CMK (cell line): ENCODE measurements at regions not wholly inside any gene's neighbourhood (a gene's known extent, or its start where the extent isn't known, plus 50 kb on each side); places are given as distances from the start of the nearest gene placed in this dataset.
"Not testable (repeated sequence)": the region's sequence is repeated elsewhere in the genome, so short reads cannot be mapped to it uniquely, and the experiment has no call there.

ENCODE experiments used
- DNase-seq: peaks from one replicate; pipeline ENCODE4 v3.0.0-alpha.2; 2010; ENCODE audit warnings: low read depth

DNA sequence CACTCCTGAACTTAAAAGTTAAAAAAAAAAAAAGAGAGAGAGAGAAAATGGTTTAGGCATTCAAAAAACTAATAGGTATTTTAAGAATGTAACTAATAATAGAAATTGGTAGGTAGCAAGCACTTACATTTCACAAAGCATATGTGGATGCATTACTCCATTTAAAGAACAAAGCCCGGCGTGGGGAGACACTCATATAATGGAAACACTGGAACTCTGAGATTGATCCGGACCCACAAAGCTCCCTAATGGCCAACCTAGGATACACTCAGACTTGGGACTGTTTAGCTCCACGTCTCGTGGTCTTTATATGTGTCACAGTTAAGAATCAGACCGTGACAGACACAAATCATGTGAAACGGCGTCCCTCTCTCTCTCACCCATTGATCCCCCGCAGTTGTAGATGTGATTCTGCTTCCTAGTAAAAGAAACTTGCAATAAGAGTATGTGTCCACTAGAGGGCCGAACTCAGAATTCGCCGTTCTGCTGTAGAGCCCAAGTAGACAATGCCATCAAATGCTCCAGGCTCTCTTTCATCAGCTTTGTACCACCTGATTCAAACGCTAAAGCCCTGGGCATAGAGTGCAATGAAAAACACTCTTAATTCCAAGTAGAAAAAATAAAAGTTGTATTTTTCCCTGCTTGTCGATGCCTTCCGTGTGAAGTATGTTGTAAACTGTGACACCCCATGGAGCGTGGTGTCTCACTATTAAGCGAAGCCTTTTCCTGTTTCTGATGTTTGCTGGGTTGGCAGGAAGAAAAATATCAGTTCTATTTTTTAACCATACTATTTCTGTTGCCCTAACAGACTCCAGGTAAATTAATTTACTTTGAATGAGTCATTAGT is 429.0 kb upstream of the MTPN start:
- DNase-seq: peak; percentile 14

- no peak for DNase-seq
Observed at GRCh38 chr7:136403591-136403990, 426.4 kb upstream of the MTPN start.

DNA sequence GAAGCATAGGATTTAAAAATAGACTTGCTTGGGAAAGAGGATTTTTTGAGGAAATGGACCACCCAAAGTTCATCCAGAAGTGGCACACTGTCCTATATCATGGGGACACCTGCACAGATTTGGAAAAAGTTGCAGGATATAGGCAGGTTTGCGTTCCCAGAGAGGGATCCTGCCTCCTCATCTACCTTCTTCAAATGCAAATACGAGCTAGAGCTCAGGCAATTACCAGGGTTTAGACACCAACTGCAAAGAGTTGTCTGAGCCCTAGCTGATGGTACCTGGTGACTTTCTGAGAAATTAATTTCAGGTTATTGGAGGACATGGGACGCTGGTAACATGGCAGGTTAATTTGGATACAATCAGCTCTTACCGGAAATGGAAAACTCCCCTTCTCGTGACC is 423.7 kb upstream of the MTPN start:
- no peak for DNase-seq

GRCh38 chr7:136399385-136399784 is 422.2 kb upstream of the MTPN start:
- no peak for DNase-seq

- DNase-seq: no peak
Observed at GRCh38 chr7:136392856-136393255, 415.7 kb upstream of the MTPN start.

DNA sequence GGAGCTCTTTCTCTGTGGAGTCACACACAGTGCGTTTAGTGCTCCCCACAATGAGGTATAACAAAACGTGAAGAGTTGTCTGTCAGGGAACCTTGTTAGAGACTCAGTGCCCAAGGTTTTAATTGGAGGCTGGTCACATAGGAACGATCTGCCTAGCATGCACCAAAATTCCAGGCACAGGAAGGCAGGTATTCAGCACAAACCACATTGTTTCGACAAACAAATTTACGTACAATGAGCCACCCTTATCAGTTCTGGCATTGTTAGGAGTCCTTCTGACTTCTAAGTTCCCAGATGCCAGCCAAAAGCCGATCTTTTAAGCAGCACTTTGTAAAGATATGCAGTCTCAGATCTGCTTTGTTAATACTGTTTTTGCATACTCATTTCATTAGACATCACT is 414.2 kb upstream of the MTPN start:
- DNase-seq: no peak

DNA sequence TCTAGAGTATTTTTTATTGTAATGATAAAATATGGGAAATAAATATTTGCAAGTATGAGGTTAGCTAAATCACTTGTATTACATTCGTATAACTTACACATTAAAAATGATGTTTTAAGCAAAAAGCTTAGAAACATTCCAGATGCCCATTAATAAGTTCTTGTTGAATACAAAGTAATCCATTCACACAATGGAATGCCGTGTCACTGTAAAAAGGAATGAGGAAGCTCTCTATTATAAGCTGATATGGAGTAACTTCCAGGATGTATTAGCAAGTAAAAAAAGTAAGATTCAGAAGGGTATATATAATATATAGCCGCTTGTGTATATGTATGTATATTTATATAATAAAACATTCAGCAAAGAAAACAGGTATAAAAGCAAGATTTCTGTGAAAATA is 412.8 kb upstream of the MTPN start:
- no peak for DNase-seq

GRCh38 chr7:136386876-136387275 is 409.7 kb upstream of the MTPN start:
- no peak for DNase-seq

- DNase-seq: not testable (repeated sequence)
Observed at GRCh38 chr7:136371409-136371808, 394.2 kb upstream of the MTPN start.

DNA sequence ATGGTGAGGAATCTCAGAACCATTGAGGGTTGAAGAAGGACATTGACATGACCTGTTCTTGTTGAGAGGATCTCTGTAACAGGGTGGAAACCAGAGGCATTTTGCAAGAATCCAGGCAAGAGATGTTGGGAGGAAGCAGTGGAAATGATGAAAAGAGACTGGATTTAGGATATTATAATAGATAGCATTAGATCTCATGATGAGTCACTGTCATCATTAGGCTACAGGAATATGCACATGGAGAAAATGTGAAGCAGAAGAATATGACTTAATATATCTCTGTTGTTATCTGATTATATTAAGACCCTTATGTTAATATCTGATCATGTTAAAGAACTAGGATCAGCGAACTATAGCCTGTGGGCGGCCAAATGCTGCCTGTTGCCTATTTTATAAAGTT is 393.0 kb upstream of the MTPN start:
- no peak for DNase-seq

- no peak for DNase-seq
Observed at GRCh38 chr7:136369225-136369624, 392.1 kb upstream of the MTPN start.

DNA sequence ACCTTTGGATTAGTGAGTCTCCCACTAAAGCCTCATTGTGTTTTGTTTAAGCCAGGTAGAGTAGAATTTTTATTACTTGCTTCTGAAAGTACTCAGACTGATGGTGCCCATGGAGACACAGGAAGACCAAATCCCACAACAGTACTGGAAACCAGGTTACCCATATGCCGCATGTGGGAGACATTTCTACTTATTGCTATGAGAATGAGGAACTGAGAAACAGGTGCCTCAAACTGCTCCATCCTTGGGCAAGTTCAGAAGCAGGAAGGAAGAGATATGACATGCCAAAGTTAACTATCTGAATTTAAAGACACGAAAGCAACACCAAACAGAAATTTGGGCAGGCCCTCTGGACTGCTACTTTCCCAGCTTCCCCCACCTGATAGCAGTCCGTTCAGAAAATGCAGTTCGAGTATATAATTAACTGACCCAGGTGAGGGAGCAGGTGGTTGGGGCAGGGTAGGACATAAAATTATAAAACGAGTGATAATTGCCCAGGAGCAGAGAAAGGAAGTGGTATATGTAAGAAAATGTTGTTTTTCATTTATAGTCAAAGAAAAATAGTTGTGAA is 382.3 kb upstream of the MTPN start:
- peak; percentile 5 for DNase-seq

DNA sequence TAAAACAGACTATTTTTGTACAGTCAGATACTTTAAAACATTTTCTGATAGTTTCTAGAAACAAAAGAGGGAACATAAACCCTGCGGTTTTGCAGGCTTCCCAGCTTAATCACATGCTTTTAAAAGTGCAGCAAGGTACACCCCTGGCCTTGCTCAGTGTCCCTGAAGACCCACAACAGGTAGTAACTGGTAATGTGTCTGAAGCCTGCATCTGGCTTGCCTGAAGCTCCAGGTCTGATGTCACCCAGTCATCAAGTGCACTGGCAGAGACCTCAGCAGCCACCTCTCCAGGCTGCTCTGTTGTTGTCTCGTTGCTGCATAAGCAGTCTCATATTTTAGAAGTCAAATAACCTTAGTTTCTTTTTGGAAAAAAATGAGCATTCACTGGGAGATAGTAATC is 376.1 kb upstream of the MTPN start:
- DNase-seq: no peak

GRCh38 chr7:136348542-136349192 is 371.5 kb upstream of the MTPN start:
- no peak for DNase-seq

DNA sequence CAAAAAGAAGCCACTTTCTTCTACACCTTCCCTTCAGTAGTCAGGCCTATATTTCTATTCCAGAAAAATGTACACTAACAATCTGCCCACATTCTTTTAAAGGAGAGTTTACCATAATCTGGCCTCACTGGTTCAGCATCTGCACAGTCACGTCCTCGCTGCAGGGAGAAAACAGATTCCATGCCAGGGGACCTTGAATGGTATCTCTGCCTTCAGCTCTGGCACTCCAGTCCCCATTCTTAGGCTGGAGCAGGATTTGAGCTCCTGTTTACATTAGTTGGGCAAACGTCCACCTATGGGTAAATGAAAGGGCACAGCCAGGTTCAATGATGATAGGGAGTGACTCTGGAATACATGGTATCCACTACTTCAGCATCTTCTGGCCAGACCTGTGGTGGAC is 371.0 kb upstream of the MTPN start:
- no peak for DNase-seq

DNA sequence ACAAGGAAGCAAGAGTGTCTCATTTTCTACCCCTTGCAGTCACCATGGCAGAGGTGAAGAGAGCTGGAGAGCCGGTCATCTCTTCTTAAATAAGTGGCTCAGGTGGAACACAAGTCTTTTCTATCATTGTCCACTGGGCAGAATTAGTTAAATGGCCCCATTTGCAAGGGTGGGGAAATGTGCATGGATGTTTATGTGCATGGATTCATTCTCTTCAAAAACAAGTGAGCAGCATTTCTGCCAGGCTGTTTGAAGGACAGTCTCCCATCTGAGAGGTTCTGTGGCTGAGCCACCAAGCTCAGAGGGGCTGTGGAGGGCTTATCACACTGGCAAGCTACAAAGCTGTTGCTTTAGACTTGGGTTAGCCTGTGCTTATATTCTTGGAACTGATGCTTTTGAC is 370.3 kb upstream of the MTPN start:
- DNase-seq: no peak

DNA sequence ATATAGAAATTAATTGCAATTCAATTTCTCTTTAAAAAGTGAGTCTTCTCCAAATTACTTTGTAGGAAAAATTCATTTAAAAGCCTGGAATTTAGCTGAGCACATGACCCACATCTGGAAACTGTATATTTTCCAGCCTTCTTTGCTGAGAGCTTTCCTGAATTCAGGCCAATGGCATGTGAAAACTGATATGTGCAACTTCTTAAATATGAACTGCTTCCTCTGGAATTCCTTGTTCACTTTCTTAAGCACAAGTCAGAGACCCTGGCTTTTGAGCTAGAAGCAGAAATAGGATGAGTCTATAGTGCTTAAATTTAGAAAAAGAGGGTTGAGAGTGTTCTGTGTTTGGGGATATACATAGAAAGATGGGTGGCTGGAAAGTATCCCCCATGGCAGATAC is 365.1 kb upstream of the MTPN start:
- no peak for DNase-seq

DNA sequence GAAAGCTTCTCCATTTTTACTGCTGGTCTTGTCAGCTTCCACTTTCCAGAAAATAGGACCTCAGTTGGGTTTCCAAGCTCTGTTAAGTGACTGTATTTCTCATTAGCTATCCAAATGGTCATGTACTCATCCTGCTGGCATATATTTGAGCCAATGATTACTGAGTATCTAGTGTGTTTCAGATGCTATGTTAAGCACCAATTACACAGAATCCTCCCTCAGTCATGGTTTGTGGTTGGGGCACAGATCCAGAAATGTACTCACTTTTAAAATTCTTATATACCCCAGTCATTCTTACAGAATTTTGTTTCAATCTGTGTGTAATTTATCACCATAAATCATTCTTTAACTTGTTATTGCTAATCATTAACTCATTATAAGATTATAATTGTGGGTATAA is 362.3 kb upstream of the MTPN start:
- no peak for DNase-seq

GRCh38 chr7:136336932-136337331 is 359.8 kb upstream of the MTPN start:
- DNase-seq: no peak

DNA sequence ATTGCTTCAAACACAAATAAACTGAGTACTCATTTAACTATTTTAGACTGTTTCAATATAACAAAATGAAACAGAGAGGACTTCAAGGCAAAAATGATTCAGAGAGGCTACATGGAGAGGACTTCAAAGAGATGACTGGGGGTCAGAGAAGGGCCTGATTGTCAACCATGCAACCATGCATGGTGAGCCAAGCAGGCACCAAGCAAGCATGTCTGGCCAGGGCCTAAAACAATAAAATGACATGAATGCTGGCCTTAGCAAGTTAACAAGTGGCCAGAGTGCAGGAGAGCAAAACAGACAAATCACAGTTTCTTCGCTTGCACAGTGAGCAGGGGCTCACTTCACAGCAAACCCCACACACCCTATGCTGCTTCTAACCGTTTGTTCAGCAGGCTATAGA is 356.5 kb upstream of the MTPN start:
- no peak for DNase-seq

GRCh38 chr7:136326045-136326609 is 349.0 kb upstream of the MTPN start:
- DNase-seq: no peak

DNA sequence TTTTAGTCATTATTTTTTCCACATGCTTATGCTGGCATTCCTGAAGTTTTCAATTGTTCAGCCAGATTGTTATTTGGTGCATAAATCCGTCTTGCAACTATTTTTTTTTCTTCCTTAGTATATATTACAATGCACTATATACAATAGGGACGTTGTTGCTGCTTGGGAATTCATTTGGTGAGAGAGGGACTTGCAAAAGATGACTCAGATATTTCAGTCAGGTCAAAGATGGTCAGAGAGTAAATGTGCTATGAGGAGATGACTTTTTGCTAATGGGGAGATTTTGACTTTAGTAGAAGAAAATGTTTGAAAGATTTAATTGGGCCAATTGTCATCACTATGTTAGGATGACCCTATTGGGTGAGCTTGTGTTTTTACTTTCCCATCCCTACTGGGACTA is 348.4 kb upstream of the MTPN start:
- no peak for DNase-seq

- no peak for DNase-seq
Observed at GRCh38 chr7:136325027-136325426, 347.9 kb upstream of the MTPN start.
